Suprapubic skin (tissue), 4 donors: ENCODE measurements at regions not wholly inside any gene's neighbourhood (a gene's known extent, or its start where the extent isn't known, plus 50 kb on each side); places are given as distances from the start of the nearest gene placed in this dataset.
"Not testable (repeated sequence)": the region's sequence is repeated elsewhere in the genome, so short reads cannot be mapped to it uniquely, and the experiment has no call there.

Experiments used
- DNase-seq, 2 donors: peaks; one replicate each; pipeline ENCODE4 v3.0.0-alpha.2; 2019; ENCODE audit warnings: low spot score in 2 of 2
- H3K27ac ChIP-seq: fragments of 200-600 bp; sonication (generic); one replicate; pipeline ENCODE4 v1.5.1; 2019
- H3K27me3 ChIP-seq: fragments of 200-600 bp; sonication (generic); one replicate; pipeline ENCODE4 v1.5.1; 2019
- H3K36me3 ChIP-seq: fragments of 200-600 bp; sonication (generic); one replicate; pipeline ENCODE4 v1.5.1; 2019
- H3K4me1 ChIP-seq: fragments of 200-600 bp; sonication (generic); one replicate; pipeline ENCODE4 v1.5.1; 2019
- H3K4me3 ChIP-seq: fragments of 200-600 bp; sonication (generic); one replicate; pipeline ENCODE4 v1.5.1; 2019; ENCODE audit warnings: mild to moderate bottlenecking
- H3K9me3 ChIP-seq: fragments of 200-600 bp; sonication (generic); one replicate; pipeline ENCODE4 v1.5.1; 2019
- CTCF ChIP-seq, 2 donors: fragments of 200-600 bp in 1 of 2; fragments of 450-650 bp in 1 of 2; sonication (generic) in 1 of 2; IDR thresholded peaks; one replicate each; pipeline ENCODE4 v1.5.1; 2016 to 2019; ENCODE audit warnings: antibody characterized with exemption in 2 of 2, mild to moderate bottlenecking in 1 of 2, moderate library complexity in 1 of 2
- EP300 ChIP-seq: sonication (generic); formaldehyde crosslinking; IDR thresholded peaks from one replicate; pipeline ENCODE4 v1.6.1; 2017; ENCODE audit warnings: antibody characterized with exemption
- POLR2A ChIP-seq, 2 donors: fragments of 450-650 bp; IDR thresholded peaks; one replicate each; pipeline ENCODE4 v1.6.1; 2017; ENCODE audit warnings: antibody characterized with exemption in 2 of 2, mild to moderate bottlenecking in 2 of 2, moderate library complexity in 2 of 2
- POLR2AphosphoS5 ChIP-seq, 3 donors: sonication (generic); formaldehyde crosslinking; IDR thresholded peaks; one replicate each; pipeline ENCODE4 v1.6.1; 2017; ENCODE audit warnings: antibody characterized with exemption in 3 of 3
- WGBS: methylation state at CpG from one replicate; pipeline ENCODE4 v1.1.5; 2018; 5-methylcytosine and 5-hydroxymethylcytosine counted together

- Histone ChIP-seq H3K9me3 (no peaks in the 10 kb centered on the region), H3K27ac (no peak overlapping the region), H3K27me3 (no peaks in the 10 kb centered on the region), H3K4me3 (no peak overlapping the region), H3K36me3 (no peaks in the 10 kb centered on the region), H3K4me1 (peaks cover 7% of the 10 kb centered on the region)
- no peak for DNase-seq
- 75% methylated on average over 2 of the region's 2 CpGs for WGBS
- TF ChIP-seq EP300 (no peak), CTCF (IDR thresholded peaks at IDR 0.05) (no peak)
Observed at GRCh38 chr15:35286721-35287120, 201.6 kb upstream of the NANOGP8 start.

GRCh38 chr15:35282965-35283496 lies 197.9 kb upstream of the NANOGP8 start:
- WGBS = 100% methylated on average over 3 of the region's 3 CpGs
- TF ChIP-seq POLR2AphosphoS5 (IDR thresholded peaks at IDR 0.05) = no peak
- no peak for TF ChIP-seq EP300
- no peak for TF ChIP-seq CTCF (IDR thresholded peaks at IDR 0.05)
- TF ChIP-seq POLR2A (IDR thresholded peaks at IDR 0.05) = no peak

GRCh38 chr15:35281515-35281914 lies 196.4 kb upstream of the NANOGP8 start:
- no peak overlapping the region for H3K4me3 ChIP-seq
- H3K9me3 ChIP-seq = peaks cover 20% of the 10 kb centered on the region
- DNase-seq = no peak
- TF ChIP-seq EP300 (no peak), POLR2A (IDR thresholded peaks at IDR 0.05) (no peak), POLR2AphosphoS5 (IDR thresholded peaks at IDR 0.05) (no peak), CTCF (IDR thresholded peaks at IDR 0.05) (no peak)
- H3K27ac ChIP-seq = no peak overlapping the region
- 75% methylated on average over 1 of the region's 1 CpG for WGBS
- H3K4me1 ChIP-seq = no peaks in the 10 kb centered on the region
- H3K27me3 ChIP-seq = no peaks in the 10 kb centered on the region
- no peaks in the 10 kb centered on the region for H3K36me3 ChIP-seq

More at GRCh38 chr15:35282965-35283496, 197.9 kb upstream of the NANOGP8 start:
- Histone ChIP-seq H3K9me3 (peaks cover 6% of the 10 kb centered on the region), H3K27ac (no peak overlapping the region), H3K36me3 (no peaks in the 10 kb centered on the region), H3K27me3 (no peaks in the 10 kb centered on the region), H3K4me1 (no peaks in the 10 kb centered on the region), H3K4me3 (no peak overlapping the region)
- DNase-seq = no peak

GRCh38 chr15:35279811-35280210 lies 194.7 kb upstream of the NANOGP8 start:
- H3K4me3 ChIP-seq = no peak overlapping the region
- TF ChIP-seq CTCF (IDR thresholded peaks at IDR 0.05) (no peak), POLR2A (IDR thresholded peaks at IDR 0.05) (no peak), EP300 (no peak), POLR2AphosphoS5 (IDR thresholded peaks at IDR 0.05) (no peak)
- H3K36me3 ChIP-seq = no peaks in the 10 kb centered on the region
- H3K27me3 ChIP-seq = no peaks in the 10 kb centered on the region
- no peak overlapping the region for H3K27ac ChIP-seq
- 84% methylated on average over 1 of the region's 1 CpG for WGBS
- DNase-seq = no peak
- peaks cover 21% of the 10 kb centered on the region for H3K9me3 ChIP-seq
- no peaks in the 10 kb centered on the region for H3K4me1 ChIP-seq

GRCh38 chr15:35271371-35272043 lies 186.4 kb upstream of the NANOGP8 start:
- WGBS = 80% methylated on average over 4 of the region's 4 CpGs
- no peaks in the 10 kb centered on the region for H3K4me1 ChIP-seq
- no peaks in the 10 kb centered on the region for H3K36me3 ChIP-seq
- H3K27ac ChIP-seq = no peak overlapping the region
- H3K4me3 ChIP-seq = no peak overlapping the region
- H3K9me3 ChIP-seq = peaks cover under 1% of the 10 kb centered on the region
- no peaks in the 10 kb centered on the region for H3K27me3 ChIP-seq
- no peak for DNase-seq
- no peak for TF ChIP-seq POLR2AphosphoS5 (IDR thresholded peaks at IDR 0.05)

GRCh38 chr15:35260941-35261340 lies 175.8 kb upstream of the NANOGP8 start:
- TF ChIP-seq EP300 = no peak
- no peak for TF ChIP-seq POLR2A (IDR thresholded peaks at IDR 0.05)
- no peak for TF ChIP-seq CTCF (IDR thresholded peaks at IDR 0.05)
- TF ChIP-seq POLR2AphosphoS5 (IDR thresholded peaks at IDR 0.05) = no peak
- no peaks in the 10 kb centered on the region for H3K36me3 ChIP-seq
- WGBS = 75% methylated on average over 5 of the region's 5 CpGs
- H3K27ac ChIP-seq = no peak overlapping the region
- H3K4me1 ChIP-seq = no peaks in the 10 kb centered on the region
- no peaks in the 10 kb centered on the region for H3K27me3 ChIP-seq
- DNase-seq = no peak
- no peaks in the 10 kb centered on the region for H3K9me3 ChIP-seq
- no peak overlapping the region for H3K4me3 ChIP-seq

GRCh38 chr15:35260274-35260673 lies 175.2 kb upstream of the NANOGP8 start:
- not testable (repeated sequence) for H3K9me3 ChIP-seq, H3K27ac ChIP-seq, H3K36me3 ChIP-seq, H3K27me3 ChIP-seq, H3K4me1 ChIP-seq, H3K4me3 ChIP-seq, DNase-seq
- 96% methylated on average over 6 of the region's 6 CpGs for WGBS
